ENCODE measurements at regions not wholly inside any gene's neighbourhood (a gene's known extent, or its start where the extent isn't known, plus 50 kb on each side); places are given as distances from the start of the nearest gene placed in this dataset.

DNA sequence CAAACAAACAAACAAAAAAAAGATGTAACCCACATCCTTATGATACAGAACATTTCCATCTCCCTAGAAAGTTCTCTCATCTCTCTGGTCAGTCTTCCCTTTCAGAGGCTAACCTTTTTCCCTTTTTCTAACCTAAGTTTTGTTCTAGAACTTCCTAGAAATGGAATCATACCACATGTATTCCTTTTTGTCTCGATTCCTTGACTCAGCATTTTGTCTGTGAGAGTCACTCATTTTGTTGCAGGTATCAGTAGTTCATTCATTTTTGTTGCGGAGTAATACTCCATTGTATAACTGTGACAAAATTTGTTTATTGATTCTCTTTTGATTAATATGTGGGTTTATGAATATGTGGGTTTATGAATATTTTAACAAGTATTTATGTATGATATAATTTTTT is 400.0 kb upstream of the PDE4D start:
- Histone ChIP-seq H3K27me3 (no peaks in the 10 kb centered on the region), H3K4me3 (no peak overlapping the region), H3K4me1 (peaks cover 0 to 8% (median 0%) of the 10 kb centered on the region in 4 donors), H3K36me3 (no peaks in the 10 kb centered on the region), H3K27ac (no peak overlapping the region), H3K9me3 (no peaks in the 10 kb centered on the region)
- DNase-seq: no peak
- intact Hi-C loops (cut with DNase I; ENCODE audit: low total_unique reads): no loop called here
- TF ChIP-seq, protein P1, sequence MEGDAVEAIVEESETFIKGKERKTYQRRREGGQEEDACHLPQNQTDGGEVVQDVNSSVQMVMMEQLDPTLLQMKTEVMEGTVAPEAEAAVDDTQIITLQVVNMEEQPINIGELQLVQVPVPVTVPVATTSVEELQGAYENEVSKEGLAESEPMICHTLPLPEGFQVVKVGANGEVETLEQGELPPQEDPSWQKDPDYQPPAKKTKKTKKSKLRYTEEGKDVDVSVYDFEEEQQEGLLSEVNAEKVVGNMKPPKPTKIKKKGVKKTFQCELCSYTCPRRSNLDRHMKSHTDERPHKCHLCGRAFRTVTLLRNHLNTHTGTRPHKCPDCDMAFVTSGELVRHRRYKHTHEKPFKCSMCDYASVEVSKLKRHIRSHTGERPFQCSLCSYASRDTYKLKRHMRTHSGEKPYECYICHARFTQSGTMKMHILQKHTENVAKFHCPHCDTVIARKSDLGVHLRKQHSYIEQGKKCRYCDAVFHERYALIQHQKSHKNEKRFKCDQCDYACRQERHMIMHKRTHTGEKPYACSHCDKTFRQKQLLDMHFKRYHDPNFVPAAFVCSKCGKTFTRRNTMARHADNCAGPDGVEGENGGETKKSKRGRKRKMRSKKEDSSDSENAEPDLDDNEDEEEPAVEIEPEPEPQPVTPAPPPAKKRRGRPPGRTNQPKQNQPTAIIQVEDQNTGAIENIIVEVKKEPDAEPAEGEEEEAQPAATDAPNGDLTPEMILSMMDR (IDR thresholded peaks at IDR 0.05): no peak

DNA sequence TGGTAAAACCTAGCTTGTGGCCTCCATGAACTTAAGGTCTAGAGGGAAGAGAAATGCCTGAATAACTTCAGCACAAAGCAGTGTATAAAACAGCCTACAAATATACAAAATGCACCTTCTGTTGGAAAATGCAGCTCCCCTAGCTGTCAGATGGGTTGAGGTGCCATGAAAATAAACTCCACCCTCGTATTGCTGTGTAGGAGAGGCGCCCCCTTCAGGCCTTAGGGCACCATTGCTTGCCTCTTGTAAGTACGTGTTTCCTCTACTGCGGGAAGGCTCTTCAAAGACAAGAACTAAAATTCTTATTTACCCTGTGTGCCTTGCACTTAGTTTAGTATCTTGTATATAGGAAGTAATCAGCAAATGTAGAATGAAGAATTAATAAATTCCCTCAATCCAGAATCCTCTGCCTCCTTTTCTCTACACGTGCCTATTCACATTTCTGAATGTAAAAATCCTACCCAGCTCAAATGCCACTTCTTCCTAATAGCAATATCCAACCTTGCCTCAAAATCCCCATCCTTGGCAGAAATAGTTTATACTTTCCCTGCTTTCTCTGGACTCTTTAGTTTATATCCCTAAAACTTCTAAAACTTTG is 393.7 kb upstream of the PDE4D start:
- Histone ChIP-seq H3K9me3 (no peaks in the 10 kb centered on the region), H3K4me3 (no peak overlapping the region), H3K4me1 (peaks cover 0 to 17% (median 4%) of the 10 kb centered on the region in 4 donors), H3K27me3 (no peaks in the 10 kb centered on the region), H3K36me3 (no peaks in the 10 kb centered on the region), H3K27ac (peak overlapping the region in 1 of 2 donors; percentile 65)
- no peak for DNase-seq
- intact Hi-C loops (cut with DNase I; ENCODE audit: low total_unique reads): no loop called here
- TF ChIP-seq, protein P1 (IDR thresholded peaks at IDR 0.05): peak; percentile 12 to 19

DNA sequence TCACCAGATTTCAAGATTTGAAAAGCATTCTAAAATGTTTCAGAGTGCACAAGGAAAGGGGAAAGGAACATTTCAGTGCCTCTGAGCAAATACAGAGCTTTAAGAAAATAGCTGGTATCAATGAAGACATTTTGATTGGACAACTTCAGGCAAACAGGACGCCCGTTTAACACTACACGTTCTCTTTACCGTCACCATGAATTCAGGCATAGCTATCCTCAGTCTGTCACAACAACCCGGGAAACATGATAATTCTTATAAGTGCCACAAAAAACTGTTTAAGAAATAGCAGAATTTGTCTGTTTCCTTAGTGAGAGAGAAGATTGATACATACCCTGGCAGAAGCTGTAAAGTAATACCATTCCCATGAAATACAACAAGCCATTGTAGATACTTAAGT is 392.4 kb upstream of the PDE4D start:
- Histone ChIP-seq H3K9me3 (no peaks in the 10 kb centered on the region), H3K27ac (peak overlapping the region; percentile 60 to 65), H3K4me3 (peak overlapping the region in 1 of 2 donors; percentile 25), H3K27me3 (no peaks in the 10 kb centered on the region), H3K4me1 (peaks cover 0 to 17% (median 4%) of the 10 kb centered on the region in 4 donors), H3K36me3 (no peaks in the 10 kb centered on the region)
- intact Hi-C loops (cut with DNase I; ENCODE audit: low total_unique reads): no loop called here
- DNase-seq: no peak
- TF ChIP-seq, protein P1 (IDR thresholded peaks at IDR 0.05): no peak

DNA sequence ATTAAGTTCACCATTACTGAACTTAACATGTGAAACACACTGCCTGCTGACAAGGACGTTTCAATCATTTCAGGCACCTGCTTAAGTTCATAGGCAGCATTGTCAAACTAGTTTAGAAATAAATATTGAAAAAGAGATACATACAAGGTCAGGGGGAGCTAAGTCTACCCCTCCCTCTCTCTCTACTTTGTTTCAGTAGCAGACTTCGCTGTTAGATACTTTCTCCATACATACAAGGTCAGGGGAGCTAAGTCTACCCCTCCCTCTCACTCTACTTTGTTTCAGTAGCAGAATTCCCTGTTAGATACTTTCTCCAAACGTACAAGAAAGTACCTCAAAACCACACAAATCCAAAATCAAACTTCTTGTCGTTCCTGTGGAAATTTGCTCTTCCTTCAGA is 387.4 kb upstream of the PDE4D start:
- Histone ChIP-seq H3K4me1 (peaks cover 0 to 27% (median 1%) of the 10 kb centered on the region in 4 donors), H3K27ac (no peak overlapping the region), H3K36me3 (no peaks in the 10 kb centered on the region), H3K9me3 (no peaks in the 10 kb centered on the region), H3K4me3 (no peak overlapping the region), H3K27me3 (no peaks in the 10 kb centered on the region)
- DNase-seq: no peak
- TF ChIP-seq, protein P1 (IDR thresholded peaks at IDR 0.05): no peak
- intact Hi-C loops (cut with DNase I; ENCODE audit: low total_unique reads): no loop called here

DNA sequence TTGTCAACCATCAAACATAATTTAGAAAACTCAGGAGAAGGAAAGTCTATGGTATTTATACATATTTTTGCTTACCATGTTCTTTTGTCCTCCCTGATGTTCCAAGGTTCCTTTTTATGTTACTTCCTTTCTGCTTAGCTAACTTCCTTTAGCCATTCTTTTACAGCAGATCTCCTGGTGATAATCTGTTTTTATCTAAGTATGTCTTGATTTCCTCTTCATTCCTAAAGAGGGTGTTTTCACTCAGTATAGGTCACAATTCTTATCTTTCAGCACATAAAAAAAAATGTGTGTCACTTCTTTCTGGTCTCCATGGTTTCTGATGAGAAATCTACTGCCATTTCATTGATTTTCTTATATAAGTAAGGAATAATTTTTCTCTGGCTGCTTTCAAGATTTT is 384.4 kb upstream of the PDE4D start:
- no peaks in the 10 kb centered on the region for H3K27me3 ChIP-seq
- H3K4me1 ChIP-seq: peaks cover 0 to 47% (median 7%) of the 10 kb centered on the region in 4 donors
- H3K4me3 ChIP-seq: no peak overlapping the region
- no peaks in the 10 kb centered on the region for H3K36me3 ChIP-seq
- intact Hi-C loops (cut with DNase I; ENCODE audit: low total_unique reads): no loop called here
- no peaks in the 10 kb centered on the region for H3K9me3 ChIP-seq
- TF ChIP-seq, protein P1 (IDR thresholded peaks at IDR 0.05): no peak
- no peak for DNase-seq
- H3K27ac ChIP-seq: no peak overlapping the region

DNA sequence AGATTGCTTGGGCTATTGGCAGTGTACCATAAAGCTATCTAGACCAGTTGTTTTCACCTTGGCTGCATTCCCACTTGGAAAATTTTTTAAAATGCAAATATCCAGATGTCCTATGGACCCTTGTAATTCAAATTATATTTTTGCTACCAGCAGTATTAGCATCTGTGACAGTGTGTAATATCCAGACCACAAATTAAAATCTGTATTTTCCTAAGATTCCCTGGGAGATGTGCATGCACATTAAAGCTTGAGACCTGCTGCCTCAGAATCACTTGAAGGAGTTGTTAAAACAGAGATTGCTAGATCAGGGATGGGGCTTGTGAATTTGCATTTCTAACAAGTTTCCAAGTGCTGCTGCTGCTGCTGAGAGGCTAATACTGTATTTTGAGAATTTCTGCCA is 381.2 kb upstream of the PDE4D start:
- peaks cover 0 to 75% (median 10%) of the 10 kb centered on the region in 4 donors for H3K4me1 ChIP-seq
- no peaks in the 10 kb centered on the region for H3K27me3 ChIP-seq
- no peak for DNase-seq
- no peak overlapping the region for H3K4me3 ChIP-seq
- H3K36me3 ChIP-seq: no peaks in the 10 kb centered on the region
- intact Hi-C loops (cut with DNase I; ENCODE audit: low total_unique reads): no loop called here
- peak overlapping the region; percentile 36 to 82 for H3K27ac ChIP-seq
- H3K9me3 ChIP-seq: no peaks in the 10 kb centered on the region
- TF ChIP-seq, protein P1 (IDR thresholded peaks at IDR 0.05): no peak
